ENCODE measurements at regions not wholly inside any gene's neighbourhood (a gene's known extent, or its start where the extent isn't known, plus 50 kb on each side); places are given as distances from the start of the nearest gene placed in this dataset.

- H3K4me3 ChIP-seq (ENCODE audit: low read depth in 1 of 2, low read length in 2 of 2) = no peak overlapping the region
- no peak overlapping the region for H3K27ac ChIP-seq (ENCODE audit: low read length)
- no peaks in the 10 kb centered on the region for H3K36me3 ChIP-seq (ENCODE audit: control insufficient read depth in 1 of 2, insufficient read depth in 2 of 2, low read length in 2 of 2)
- no peaks in the 10 kb centered on the region for H3K9me3 ChIP-seq (ENCODE audit: control insufficient read depth in 1 of 2, low read length in 2 of 2)
- no peaks in the 10 kb centered on the region for H3K27me3 ChIP-seq (ENCODE audit: low read depth, low read length)
- no peaks in the 10 kb centered on the region for H3K4me1 ChIP-seq (ENCODE audit: control insufficient read depth in 1 of 2, insufficient read depth in 2 of 2, low read length in 2 of 2)
Observed at GRCh38 chr13:102993348-102993747, 72.9 kb downstream of the SLC10A2 start.

- Histone ChIP-seq H3K4me3 (ENCODE audit: low read depth in 1 of 2, low read length in 2 of 2) (no peak overlapping the region), H3K4me1 (ENCODE audit: control insufficient read depth in 1 of 2, insufficient read depth in 2 of 2, low read length in 2 of 2) (no peaks in the 10 kb centered on the region), H3K27ac (ENCODE audit: low read length) (no peak overlapping the region)
Observed at GRCh38 chr13:102984210-102984609, 82.0 kb downstream of the SLC10A2 start.

GRCh38 chr13:102983496-102983895, 82.7 kb downstream of the SLC10A2 start:
- H3K27me3 ChIP-seq (ENCODE audit: low read depth, low read length) = no peaks in the 10 kb centered on the region
- H3K4me1 ChIP-seq (ENCODE audit: control insufficient read depth in 1 of 2, insufficient read depth in 2 of 2, low read length in 2 of 2) = no peaks in the 10 kb centered on the region
- no peaks in the 10 kb centered on the region for H3K36me3 ChIP-seq (ENCODE audit: control insufficient read depth in 1 of 2, insufficient read depth in 2 of 2, low read length in 2 of 2)
- H3K4me3 ChIP-seq (ENCODE audit: low read depth in 1 of 2, low read length in 2 of 2) = no peak overlapping the region
- H3K9me3 ChIP-seq (ENCODE audit: control insufficient read depth in 1 of 2, low read length in 2 of 2) = peaks cover 0 to 11% of the 10 kb centered on the region in 2 donors
- no peak overlapping the region for H3K27ac ChIP-seq (ENCODE audit: low read length)

More at GRCh38 chr13:102984210-102984609, 82.0 kb downstream of the SLC10A2 start:
- H3K27me3 ChIP-seq (ENCODE audit: low read depth, low read length) = no peaks in the 10 kb centered on the region
- H3K36me3 ChIP-seq (ENCODE audit: control insufficient read depth in 1 of 2, insufficient read depth in 2 of 2, low read length in 2 of 2) = no peaks in the 10 kb centered on the region
- H3K9me3 ChIP-seq (ENCODE audit: control insufficient read depth in 1 of 2, low read length in 2 of 2) = peaks cover 0 to 11% of the 10 kb centered on the region in 2 donors

GRCh38 chr13:102980331-102980982, 85.8 kb downstream of the SLC10A2 start:
- H3K9me3 ChIP-seq (ENCODE audit: control insufficient read depth in 1 of 2, low read length in 2 of 2) = no peaks in the 10 kb centered on the region
- H3K4me1 ChIP-seq (ENCODE audit: control insufficient read depth in 1 of 2, insufficient read depth in 2 of 2, low read length in 2 of 2) = no peaks in the 10 kb centered on the region
- H3K36me3 ChIP-seq (ENCODE audit: control insufficient read depth in 1 of 2, insufficient read depth in 2 of 2, low read length in 2 of 2) = no peaks in the 10 kb centered on the region
- H3K27me3 ChIP-seq (ENCODE audit: low read depth, low read length) = no peaks in the 10 kb centered on the region
- no peak overlapping the region for H3K27ac ChIP-seq (ENCODE audit: low read length)
- H3K4me3 ChIP-seq (ENCODE audit: low read depth in 1 of 2, low read length in 2 of 2) = no peak overlapping the region

GRCh38 chr13:102978168-102978567, 88.0 kb downstream of the SLC10A2 start:
- Histone ChIP-seq H3K36me3 (ENCODE audit: control insufficient read depth in 1 of 2, insufficient read depth in 2 of 2, low read length in 2 of 2) (no peaks in the 10 kb centered on the region), H3K27ac (ENCODE audit: low read length) (no peak overlapping the region), H3K4me1 (ENCODE audit: control insufficient read depth in 1 of 2, insufficient read depth in 2 of 2, low read length in 2 of 2) (no peaks in the 10 kb centered on the region), H3K4me3 (ENCODE audit: low read depth in 1 of 2, low read length in 2 of 2) (peak overlapping the region in 1 of 2 donors; percentile 40), H3K9me3 (ENCODE audit: control insufficient read depth in 1 of 2, low read length in 2 of 2) (no peaks in the 10 kb centered on the region), H3K27me3 (ENCODE audit: low read depth, low read length) (no peaks in the 10 kb centered on the region)

GRCh38 chr13:102977471-102977870, 88.7 kb downstream of the SLC10A2 start:
- no peaks in the 10 kb centered on the region for H3K36me3 ChIP-seq (ENCODE audit: control insufficient read depth in 1 of 2, insufficient read depth in 2 of 2, low read length in 2 of 2)
- H3K9me3 ChIP-seq (ENCODE audit: control insufficient read depth in 1 of 2, low read length in 2 of 2) = no peaks in the 10 kb centered on the region
- no peaks in the 10 kb centered on the region for H3K27me3 ChIP-seq (ENCODE audit: low read depth, low read length)
- H3K4me3 ChIP-seq (ENCODE audit: low read depth in 1 of 2, low read length in 2 of 2) = no peak overlapping the region
- H3K4me1 ChIP-seq (ENCODE audit: control insufficient read depth in 1 of 2, insufficient read depth in 2 of 2, low read length in 2 of 2) = no peaks in the 10 kb centered on the region
- no peak overlapping the region for H3K27ac ChIP-seq (ENCODE audit: low read length)

GRCh38 chr13:102974317-102975087, 91.7 kb downstream of the SLC10A2 start:
- Histone ChIP-seq H3K27ac (ENCODE audit: low read length) (no peak overlapping the region), H3K9me3 (ENCODE audit: control insufficient read depth in 1 of 2, low read length in 2 of 2) (no peaks in the 10 kb centered on the region), H3K4me3 (ENCODE audit: low read depth in 1 of 2, low read length in 2 of 2) (no peak overlapping the region), H3K4me1 (ENCODE audit: control insufficient read depth in 1 of 2, insufficient read depth in 2 of 2, low read length in 2 of 2) (no peaks in the 10 kb centered on the region), H3K27me3 (ENCODE audit: low read depth, low read length) (no peaks in the 10 kb centered on the region), H3K36me3 (ENCODE audit: control insufficient read depth in 1 of 2, insufficient read depth in 2 of 2, low read length in 2 of 2) (no peaks in the 10 kb centered on the region)

- H3K27me3 ChIP-seq (ENCODE audit: low read depth, low read length) = no peaks in the 10 kb centered on the region
- H3K4me3 ChIP-seq (ENCODE audit: low read depth in 1 of 2, low read length in 2 of 2) = no peak overlapping the region
- no peaks in the 10 kb centered on the region for H3K36me3 ChIP-seq (ENCODE audit: control insufficient read depth in 1 of 2, insufficient read depth in 2 of 2, low read length in 2 of 2)
- H3K9me3 ChIP-seq (ENCODE audit: control insufficient read depth in 1 of 2, low read length in 2 of 2) = no peaks in the 10 kb centered on the region
- no peak overlapping the region for H3K27ac ChIP-seq (ENCODE audit: low read length)
- H3K4me1 ChIP-seq (ENCODE audit: control insufficient read depth in 1 of 2, insufficient read depth in 2 of 2, low read length in 2 of 2) = no peaks in the 10 kb centered on the region
Observed at GRCh38 chr13:102972191-102972590, 94.0 kb downstream of the SLC10A2 start.

GRCh38 chr13:102970542-102970941, 95.7 kb downstream of the SLC10A2 start:
- H3K9me3 ChIP-seq (ENCODE audit: control insufficient read depth in 1 of 2, low read length in 2 of 2) = no peaks in the 10 kb centered on the region
- no peaks in the 10 kb centered on the region for H3K36me3 ChIP-seq (ENCODE audit: control insufficient read depth in 1 of 2, insufficient read depth in 2 of 2, low read length in 2 of 2)
- no peak overlapping the region for H3K27ac ChIP-seq (ENCODE audit: low read length)
- no peaks in the 10 kb centered on the region for H3K27me3 ChIP-seq (ENCODE audit: low read depth, low read length)
- H3K4me1 ChIP-seq (ENCODE audit: control insufficient read depth in 1 of 2, insufficient read depth in 2 of 2, low read length in 2 of 2) = no peaks in the 10 kb centered on the region
- no peak overlapping the region for H3K4me3 ChIP-seq (ENCODE audit: low read depth in 1 of 2, low read length in 2 of 2)

- H3K27me3 ChIP-seq (ENCODE audit: low read depth, low read length) = no peaks in the 10 kb centered on the region
- H3K9me3 ChIP-seq (ENCODE audit: control insufficient read depth in 1 of 2, low read length in 2 of 2) = no peaks in the 10 kb centered on the region
- H3K27ac ChIP-seq (ENCODE audit: low read length) = no peak overlapping the region
- H3K4me3 ChIP-seq (ENCODE audit: low read depth in 1 of 2, low read length in 2 of 2) = no peak overlapping the region
- H3K4me1 ChIP-seq (ENCODE audit: control insufficient read depth in 1 of 2, insufficient read depth in 2 of 2, low read length in 2 of 2) = no peaks in the 10 kb centered on the region
- H3K36me3 ChIP-seq (ENCODE audit: control insufficient read depth in 1 of 2, insufficient read depth in 2 of 2, low read length in 2 of 2) = no peaks in the 10 kb centered on the region
Observed at GRCh38 chr13:102968572-102969228, 97.5 kb downstream of the SLC10A2 start.

GRCh38 chr13:102965802-102966201, 100.4 kb downstream of the SLC10A2 start:
- Histone ChIP-seq H3K27ac (ENCODE audit: low read length) (no peak overlapping the region), H3K9me3 (ENCODE audit: control insufficient read depth in 1 of 2, low read length in 2 of 2) (no peaks in the 10 kb centered on the region), H3K4me3 (ENCODE audit: low read depth in 1 of 2, low read length in 2 of 2) (no peak overlapping the region), H3K4me1 (ENCODE audit: control insufficient read depth in 1 of 2, insufficient read depth in 2 of 2, low read length in 2 of 2) (no peaks in the 10 kb centered on the region), H3K27me3 (ENCODE audit: low read depth, low read length) (no peaks in the 10 kb centered on the region), H3K36me3 (ENCODE audit: control insufficient read depth in 1 of 2, insufficient read depth in 2 of 2, low read length in 2 of 2) (no peaks in the 10 kb centered on the region)

Measured in muscle layer of duodenum (tissue), 2 donors.